ENCODE measurements at regions not wholly inside any gene's neighbourhood (a gene's known extent, or its start where the extent isn't known, plus 50 kb on each side); places are given as distances from the start of the nearest gene placed in this dataset.

- no peak overlapping the region for H3K4me3 ChIP-seq
- H3K36me3 ChIP-seq: no peaks in the 10 kb centered on the region
- DNase-seq (ENCODE audit: low read depth in 1 of 2, low spot score in 2 of 2): no peak
- no peak overlapping the region for H3K27ac ChIP-seq
- no peaks in the 10 kb centered on the region for H3K27me3 ChIP-seq (replicated peaks)
- no peaks in the 10 kb centered on the region for H3K9me3 ChIP-seq (replicated peaks)
- no peaks in the 10 kb centered on the region for H3K4me1 ChIP-seq (replicated peaks)
These were observed 173.1 kb downstream of the NECTIN3 start for GRCh38 chr3:111244760-111245159.

GRCh38 chr3:111246967-111247760 lies 175.5 kb downstream of the NECTIN3 start:
- Histone ChIP-seq H3K27me3 (replicated peaks) (no peaks in the 10 kb centered on the region), H3K27ac (no peak overlapping the region), H3K4me3 (no peak overlapping the region), H3K9me3 (replicated peaks) (no peaks in the 10 kb centered on the region), H3K4me1 (replicated peaks) (no peaks in the 10 kb centered on the region), H3K36me3 (no peaks in the 10 kb centered on the region)
- DNase-seq (ENCODE audit: low read depth in 1 of 2, low spot score in 2 of 2): no peak

GRCh38 chr3:111248406-111248805 lies 176.8 kb downstream of the NECTIN3 start:
- Histone ChIP-seq H3K4me3 (no peak overlapping the region), H3K36me3 (no peaks in the 10 kb centered on the region), H3K4me1 (replicated peaks) (no peaks in the 10 kb centered on the region), H3K9me3 (replicated peaks) (no peaks in the 10 kb centered on the region), H3K27me3 (replicated peaks) (no peaks in the 10 kb centered on the region), H3K27ac (no peak overlapping the region)
- no peak for DNase-seq (ENCODE audit: low read depth in 1 of 2, low spot score in 2 of 2)

GRCh38 chr3:111249421-111249820 lies 177.8 kb downstream of the NECTIN3 start:
- H3K4me1 ChIP-seq (replicated peaks): no peaks in the 10 kb centered on the region
- no peak overlapping the region for H3K27ac ChIP-seq
- no peaks in the 10 kb centered on the region for H3K9me3 ChIP-seq (replicated peaks)
- no peaks in the 10 kb centered on the region for H3K27me3 ChIP-seq (replicated peaks)
- DNase-seq (ENCODE audit: low read depth in 1 of 2, low spot score in 2 of 2): no peak
- no peak overlapping the region for H3K4me3 ChIP-seq
- no peaks in the 10 kb centered on the region for H3K36me3 ChIP-seq

- H3K9me3 ChIP-seq (replicated peaks): no peaks in the 10 kb centered on the region
- no peaks in the 10 kb centered on the region for H3K27me3 ChIP-seq (replicated peaks)
- no peak overlapping the region for H3K4me3 ChIP-seq
- no peak overlapping the region for H3K27ac ChIP-seq
- peak in 1 of 2 experiments; percentile 6 for DNase-seq (ENCODE audit: low read depth in 1 of 2, low spot score in 2 of 2)
- H3K4me1 ChIP-seq (replicated peaks): no peaks in the 10 kb centered on the region
- H3K36me3 ChIP-seq: no peaks in the 10 kb centered on the region
These were observed 181.2 kb downstream of the NECTIN3 start for GRCh38 chr3:111252779-111253178.

GRCh38 chr3:111253733-111254132 lies 182.1 kb downstream of the NECTIN3 start:
- Histone ChIP-seq H3K9me3 (replicated peaks) (no peaks in the 10 kb centered on the region), H3K4me1 (replicated peaks) (no peaks in the 10 kb centered on the region), H3K27ac (no peak overlapping the region), H3K36me3 (no peaks in the 10 kb centered on the region), H3K4me3 (no peak overlapping the region), H3K27me3 (replicated peaks) (no peaks in the 10 kb centered on the region)
- no peak for DNase-seq (ENCODE audit: low read depth in 1 of 2, low spot score in 2 of 2)

GRCh38 chr3:111260878-111261277 lies 189.3 kb downstream of the NECTIN3 start:
- H3K9me3 ChIP-seq (replicated peaks): no peaks in the 10 kb centered on the region
- no peaks in the 10 kb centered on the region for H3K4me1 ChIP-seq (replicated peaks)
- H3K27me3 ChIP-seq (replicated peaks): no peaks in the 10 kb centered on the region
- no peak overlapping the region for H3K4me3 ChIP-seq
- no peaks in the 10 kb centered on the region for H3K36me3 ChIP-seq
- no peak for DNase-seq (ENCODE audit: low read depth in 1 of 2, low spot score in 2 of 2)
- H3K27ac ChIP-seq: no peak overlapping the region

- no peak for DNase-seq (ENCODE audit: low read depth in 1 of 2, low spot score in 2 of 2)
- no peaks in the 10 kb centered on the region for H3K36me3 ChIP-seq
- no peak overlapping the region for H3K4me3 ChIP-seq
- no peak overlapping the region for H3K27ac ChIP-seq
- no peaks in the 10 kb centered on the region for H3K4me1 ChIP-seq (replicated peaks)
- H3K27me3 ChIP-seq (replicated peaks): no peaks in the 10 kb centered on the region
- no peaks in the 10 kb centered on the region for H3K9me3 ChIP-seq (replicated peaks)
These were observed 198.2 kb downstream of the NECTIN3 start for GRCh38 chr3:111269777-111270176.

- Histone ChIP-seq H3K4me3 (no peak overlapping the region), H3K36me3 (no peaks in the 10 kb centered on the region), H3K4me1 (replicated peaks) (no peaks in the 10 kb centered on the region), H3K9me3 (replicated peaks) (no peaks in the 10 kb centered on the region), H3K27me3 (replicated peaks) (no peaks in the 10 kb centered on the region), H3K27ac (no peak overlapping the region)
- no peak for DNase-seq (ENCODE audit: low read depth in 1 of 2, low spot score in 2 of 2)
These were observed 205.6 kb downstream of the NECTIN3 start for GRCh38 chr3:111277226-111277625.

- H3K36me3 ChIP-seq: no peaks in the 10 kb centered on the region
- no peaks in the 10 kb centered on the region for H3K9me3 ChIP-seq (replicated peaks)
- H3K4me1 ChIP-seq (replicated peaks): no peaks in the 10 kb centered on the region
- H3K4me3 ChIP-seq: no peak overlapping the region
- no peak for DNase-seq (ENCODE audit: low read depth in 1 of 2, low spot score in 2 of 2)
- no peak overlapping the region for H3K27ac ChIP-seq
- H3K27me3 ChIP-seq (replicated peaks): no peaks in the 10 kb centered on the region
These were observed 207.3 kb downstream of the NECTIN3 start for GRCh38 chr3:111278959-111279358.

GRCh38 chr3:111282024-111282423 lies 210.4 kb downstream of the NECTIN3 start:
- H3K27me3 ChIP-seq (replicated peaks): no peaks in the 10 kb centered on the region
- no peaks in the 10 kb centered on the region for H3K4me1 ChIP-seq (replicated peaks)
- no peak overlapping the region for H3K4me3 ChIP-seq

GRCh38 chr3:111283165-111283564 lies 211.5 kb downstream of the NECTIN3 start:
- H3K27me3 ChIP-seq (replicated peaks): no peaks in the 10 kb centered on the region

More at GRCh38 chr3:111282024-111282423, 210.4 kb downstream of the NECTIN3 start:
- no peak overlapping the region for H3K27ac ChIP-seq
- no peak for DNase-seq (ENCODE audit: low read depth in 1 of 2, low spot score in 2 of 2)
- H3K36me3 ChIP-seq: no peaks in the 10 kb centered on the region
- H3K9me3 ChIP-seq (replicated peaks): no peaks in the 10 kb centered on the region

GRCh38 chr3:111284503-111285183 lies 213.0 kb downstream of the NECTIN3 start:
- no peaks in the 10 kb centered on the region for H3K36me3 ChIP-seq
- H3K27ac ChIP-seq: no peak overlapping the region
- DNase-seq (ENCODE audit: low read depth in 1 of 2, low spot score in 2 of 2): no peak
- H3K4me1 ChIP-seq (replicated peaks): no peaks in the 10 kb centered on the region
- H3K9me3 ChIP-seq (replicated peaks): no peaks in the 10 kb centered on the region
- H3K27me3 ChIP-seq (replicated peaks): no peaks in the 10 kb centered on the region
- H3K4me3 ChIP-seq: no peak overlapping the region

More at GRCh38 chr3:111283165-111283564, 211.5 kb downstream of the NECTIN3 start:
- no peak overlapping the region for H3K4me3 ChIP-seq
- no peak overlapping the region for H3K27ac ChIP-seq
- H3K9me3 ChIP-seq (replicated peaks): no peaks in the 10 kb centered on the region
- no peaks in the 10 kb centered on the region for H3K4me1 ChIP-seq (replicated peaks)
- H3K36me3 ChIP-seq: no peaks in the 10 kb centered on the region
- DNase-seq (ENCODE audit: low read depth in 1 of 2, low spot score in 2 of 2): no peak

GRCh38 chr3:111285184-111285538 lies 213.5 kb downstream of the NECTIN3 start:
- Histone ChIP-seq H3K27ac (no peak overlapping the region), H3K27me3 (replicated peaks) (no peaks in the 10 kb centered on the region), H3K36me3 (no peaks in the 10 kb centered on the region), H3K4me3 (no peak overlapping the region), H3K9me3 (replicated peaks) (no peaks in the 10 kb centered on the region), H3K4me1 (replicated peaks) (no peaks in the 10 kb centered on the region)
- DNase-seq (ENCODE audit: low read depth in 1 of 2, low spot score in 2 of 2): no peak

All from SJSA1 (cell line).